Activated CD8-positive, alpha-beta T cell treated with anti-CD3 and anti-CD28 coated beads for 36 hours (primary cell): ENCODE measurements at regions not wholly inside any gene's neighbourhood (a gene's known extent, or its start where the extent isn't known, plus 50 kb on each side); places are given as distances from the start of the nearest gene placed in this dataset.
"Not testable (repeated sequence)": the region's sequence is repeated elsewhere in the genome, so short reads cannot be mapped to it uniquely, and the experiment has no call there.

Experiments used
- ATAC-seq: fragments of 200-7000 bp; cut with Tn5 transposase; one replicate; pipeline ENCODE4 v1.10.0; 2021; ENCODE audit warnings: mild to moderate bottlenecking, moderate library complexity
- CTCF ChIA-PET: fragments of 350-600 bp; sonication (Branson Sonifier 250); formaldehyde crosslinking; loops from one replicate; lab custom pipeline; 2021; ENCODE audit warnings: antibody characterized with exemption; lab: Charles Lee
- POLR2A ChIA-PET: fragments of 350-600 bp; sonication (Branson Sonifier 250); formaldehyde crosslinking; loops from one replicate; lab custom pipeline; 2021; ENCODE audit warnings: antibody characterized with exemption; lab: Charles Lee
- DNase-seq: peaks from one replicate; pipeline ENCODE4 v3.0.0-alpha.2; 2020
- H3K27ac Mint-ChIP-seq: one replicate; pipeline ENCODE4 v1.8.0; 2021; ENCODE audit warnings: mild to moderate bottlenecking, mixed read lengths
- H3K27me3 Mint-ChIP-seq: one replicate; pipeline ENCODE4 v1.8.0; 2021; ENCODE audit warnings: mixed read lengths
- H3K36me3 Mint-ChIP-seq: one replicate; pipeline ENCODE4 v1.8.0; 2021; ENCODE audit warnings: low read depth, mixed read lengths
- H3K4me1 Mint-ChIP-seq: one replicate; pipeline ENCODE4 v1.8.0; 2021; ENCODE audit warnings: low read depth, mixed read lengths
- H3K4me3 Mint-ChIP-seq: one replicate; pipeline ENCODE4 v1.8.0; 2021; ENCODE audit warnings: mild to moderate bottlenecking, moderate library complexity, mixed read lengths
- H3K9me3 Mint-ChIP-seq: one replicate; pipeline ENCODE4 v1.8.0; 2021; ENCODE audit warnings: mixed read lengths
- CTCF ChIP-seq: fragments of 200-600 bp; IDR thresholded peaks from one replicate; pipeline ENCODE4 v1.8.0; 2022; ENCODE audit warnings: antibody characterized with exemption, mild to moderate bottlenecking
- intact Hi-C: fragments of 100-400 bp; cut with micrococcal nuclease; formaldehyde crosslinking; loops from one replicate; pipeline ENCODE4 v1.10.0; 2022

GRCh38 chr12:102299731-102300130 is 102.1 kb upstream of the PMCH start:
- intact Hi-C loops: loop anchor here (5.0 kb wide), 1 partner anchor 178 kb away; no protein-coding TSS in a partner anchor
- H3K9me3 Mint-ChIP-seq: no peaks in the 10 kb centered on the region
- DNase-seq (no peak), ATAC-seq (no peak)
- ChIA-PET CTCF (interaction anchor here (1.2 to 1.4 kb wide), 2 partner anchors 185 to 244 kb away, joined by 4 to 7 read pairs; no protein-coding TSS in a partner anchor), POLR2A (no interaction called here)
- H3K27ac Mint-ChIP-seq: no peak overlapping the region
- no peaks in the 10 kb centered on the region for H3K4me1 Mint-ChIP-seq
- no peaks in the 10 kb centered on the region for H3K36me3 Mint-ChIP-seq
- TF ChIP-seq CTCF: no peak
- no peak overlapping the region for H3K4me3 Mint-ChIP-seq
- peaks cover 6% of the 10 kb centered on the region for H3K27me3 Mint-ChIP-seq

- no peak overlapping the region for H3K27ac Mint-ChIP-seq
- ATAC-seq (no peak), DNase-seq (no peak)
- no peaks in the 10 kb centered on the region for H3K9me3 Mint-ChIP-seq
- intact Hi-C loops: no loop called here
- H3K4me1 Mint-ChIP-seq: no peaks in the 10 kb centered on the region
- H3K36me3 Mint-ChIP-seq: no peaks in the 10 kb centered on the region
- POLR2A ChIA-PET: no interaction called here
- TF ChIP-seq CTCF: no peak
- CTCF ChIA-PET: no interaction called here
- peaks cover 6% of the 10 kb centered on the region for H3K27me3 Mint-ChIP-seq
- no peak overlapping the region for H3K4me3 Mint-ChIP-seq
Measured at GRCh38 chr12:102298022-102298421, 100.4 kb upstream of the PMCH start.

GRCh38 chr12:102297412-102297811 is 99.8 kb upstream of the PMCH start:
- Mint-ChIP-seq H3K27me3 (peaks cover 6% of the 10 kb centered on the region), H3K36me3 (no peaks in the 10 kb centered on the region), H3K27ac (no peak overlapping the region), H3K9me3 (no peaks in the 10 kb centered on the region), H3K4me3 (no peak overlapping the region), H3K4me1 (no peaks in the 10 kb centered on the region)
- ATAC-seq (no peak), DNase-seq (no peak)
- no peak for TF ChIP-seq CTCF
- intact Hi-C loops: no loop called here
- ChIA-PET POLR2A (no interaction called here), CTCF (no interaction called here)

GRCh38 chr12:102294568-102294967 is 96.9 kb upstream of the PMCH start:
- no peak for DNase-seq
- ChIA-PET POLR2A (no interaction called here), CTCF (no interaction called here)
- Mint-ChIP-seq H3K27me3 (peaks cover 7% of the 10 kb centered on the region), H3K4me1 (no peaks in the 10 kb centered on the region), H3K36me3 (no peaks in the 10 kb centered on the region), H3K9me3 (peaks cover 6% of the 10 kb centered on the region), H3K4me3 (no peak overlapping the region), H3K27ac (no peak overlapping the region)
- intact Hi-C loops: no loop called here
- TF ChIP-seq CTCF: no peak
- no peak for ATAC-seq

- H3K4me1 Mint-ChIP-seq, intact Hi-C loops: not testable (repeated sequence)
Measured at GRCh38 chr12:102291498-102292440, 94.1 kb upstream of the PMCH start.

GRCh38 chr12:102289702-102290101 is 92.1 kb upstream of the PMCH start:
- H3K9me3 Mint-ChIP-seq, DNase-seq, ATAC-seq, H3K4me1 Mint-ChIP-seq, CTCF ChIA-PET, POLR2A ChIA-PET, H3K27ac Mint-ChIP-seq, H3K27me3 Mint-ChIP-seq, H3K36me3 Mint-ChIP-seq, H3K4me3 Mint-ChIP-seq, intact Hi-C loops: not testable (repeated sequence)

More at GRCh38 chr12:102291498-102292440, 94.1 kb upstream of the PMCH start:
- H3K27me3 Mint-ChIP-seq, H3K27ac Mint-ChIP-seq, H3K4me3 Mint-ChIP-seq, POLR2A ChIA-PET, CTCF ChIA-PET, H3K36me3 Mint-ChIP-seq, DNase-seq, ATAC-seq, H3K9me3 Mint-ChIP-seq: not testable (repeated sequence)
